ENCODE measurements at regions not wholly inside any gene's neighbourhood (a gene's known extent, or its start where the extent isn't known, plus 50 kb on each side); places are given as distances from the start of the nearest gene placed in this dataset.

- H3K27ac Mint-ChIP-seq: no peak overlapping the region
- Histone ChIP-seq H3K9me3 (ENCODE audit: control insufficient read depth, low read length) (no peaks in the 10 kb centered on the region), H3K27ac (ENCODE audit: low read depth, low read length) (no peak overlapping the region), H3K36me3 (ENCODE audit: control insufficient read depth, insufficient read depth, low read length) (no peaks in the 10 kb centered on the region), H3K27me3 (ENCODE audit: control insufficient read depth, insufficient read depth, low read length, poor library complexity, severe bottlenecking) (no peaks in the 10 kb centered on the region), H3K4me1 (ENCODE audit: control insufficient read depth, insufficient read depth, low read length) (no peaks in the 10 kb centered on the region), H3K4me3 (ENCODE audit: low read length) (no peak overlapping the region), H3K9ac (ENCODE audit: extremely low read depth, low read length, poor library complexity, severe bottlenecking) (no peak overlapping the region)
- H3K27me3 Mint-ChIP-seq (ENCODE audit: insufficient read depth): peaks cover 7% of the 10 kb centered on the region
- no peaks in the 10 kb centered on the region for H3K9me3 Mint-ChIP-seq
- H3K4me1 Mint-ChIP-seq: peaks cover 5% of the 10 kb centered on the region
- WGBS, 2 experiments (ENCODE audit: insufficient coverage in 1 of 2, insufficient read length in 1 of 2): 91 to 94% methylated on average over 3 to 4 of the region's 4 CpGs
- no peaks in the 10 kb centered on the region for H3K36me3 Mint-ChIP-seq (ENCODE audit: low read depth)
- DNase-seq: no peak
- no peak for TF ChIP-seq CTCF (conservative IDR thresholded peaks at IDR 0.05)
- no peak overlapping the region for H3K4me3 Mint-ChIP-seq
Observed at GRCh38 chr7:27424749-27425148, 182.1 kb downstream of the EVX1 start.

- H3K4me1 ChIP-seq (ENCODE audit: control insufficient read depth, insufficient read depth, low read length): no peaks in the 10 kb centered on the region
- H3K4me3 ChIP-seq (ENCODE audit: low read length): no peak overlapping the region
- Mint-ChIP-seq H3K27ac (no peak overlapping the region), H3K4me1 (peaks cover 5% of the 10 kb centered on the region), H3K27me3 (ENCODE audit: insufficient read depth) (peaks cover 3% of the 10 kb centered on the region), H3K4me3 (no peak overlapping the region), H3K36me3 (ENCODE audit: low read depth) (no peaks in the 10 kb centered on the region), H3K9me3 (no peaks in the 10 kb centered on the region)
- no peak overlapping the region for H3K27ac ChIP-seq (ENCODE audit: low read depth, low read length)
- no peak for TF ChIP-seq CTCF (conservative IDR thresholded peaks at IDR 0.05)
- no peak for DNase-seq
- H3K9ac ChIP-seq (ENCODE audit: extremely low read depth, low read length, poor library complexity, severe bottlenecking): no peak overlapping the region
- H3K36me3 ChIP-seq (ENCODE audit: control insufficient read depth, insufficient read depth, low read length): no peaks in the 10 kb centered on the region
- H3K27me3 ChIP-seq (ENCODE audit: control insufficient read depth, insufficient read depth, low read length, poor library complexity, severe bottlenecking): no peaks in the 10 kb centered on the region
- WGBS, 2 experiments (ENCODE audit: insufficient coverage in 1 of 2, insufficient read length in 1 of 2): 93% methylated on average over 4 of the region's 4 CpGs; no CpG with 5 or more reads in 1 of the 2 experiments
- H3K9me3 ChIP-seq (ENCODE audit: control insufficient read depth, low read length): no peaks in the 10 kb centered on the region
Observed at GRCh38 chr7:27427416-27427815, 184.8 kb downstream of the EVX1 start.

GRCh38 chr7:27430105-27430504 lies 187.5 kb downstream of the EVX1 start:
- 100% methylated on average over 1 of the region's 2 CpGs for WGBS, 2 experiments (ENCODE audit: insufficient coverage in 1 of 2, insufficient read length in 1 of 2)
- H3K27ac ChIP-seq (ENCODE audit: low read depth, low read length): no peak overlapping the region
- H3K27me3 ChIP-seq (ENCODE audit: control insufficient read depth, insufficient read depth, low read length, poor library complexity, severe bottlenecking): no peaks in the 10 kb centered on the region
- DNase-seq: no peak
- Mint-ChIP-seq H3K4me1 (peaks cover 12% of the 10 kb centered on the region), H3K27ac (no peak overlapping the region), H3K36me3 (ENCODE audit: low read depth) (no peaks in the 10 kb centered on the region), H3K27me3 (ENCODE audit: insufficient read depth) (peaks cover 3% of the 10 kb centered on the region), H3K4me3 (no peak overlapping the region), H3K9me3 (no peaks in the 10 kb centered on the region)
- H3K9ac ChIP-seq (ENCODE audit: extremely low read depth, low read length, poor library complexity, severe bottlenecking): no peak overlapping the region
- no peaks in the 10 kb centered on the region for H3K36me3 ChIP-seq (ENCODE audit: control insufficient read depth, insufficient read depth, low read length)
- no peaks in the 10 kb centered on the region for H3K4me1 ChIP-seq (ENCODE audit: control insufficient read depth, insufficient read depth, low read length)
- H3K9me3 ChIP-seq (ENCODE audit: control insufficient read depth, low read length): no peaks in the 10 kb centered on the region
- TF ChIP-seq CTCF (conservative IDR thresholded peaks at IDR 0.05): no peak
- H3K4me3 ChIP-seq (ENCODE audit: low read length): no peak overlapping the region

Measured in endodermal cell (in vitro differentiated cells).